HFF-Myc (cell line): ENCODE measurements at regions not wholly inside any gene's neighbourhood (a gene's known extent, or its start where the extent isn't known, plus 50 kb on each side); places are given as distances from the start of the nearest gene placed in this dataset.
A peak's percentile ranks its signal among the peaks of the same experiment; 100 is the strongest.

Source experiments
- DNase-seq: peaks from one replicate; pipeline ENCODE4 v3.0.0-alpha.2; 2011; ENCODE audit warnings: low read depth; ENCODE audit errors: extremely low read depth
- H3K4me3 ChIP-seq: replicated peaks from 2 replicates; pipeline ENCODE4 v1.5.1; 2011; ENCODE audit warnings: low read depth, mild to moderate bottlenecking, control low read depth, low read length
- TF ChIP-seq, protein P1 (sequence below): IDR thresholded peaks from 2 replicates; pipeline ENCODE4 v1.5.1; 2012; ENCODE audit warnings: mild to moderate bottlenecking, low read depth, low read length, control low read depth; ENCODE audit errors: missing control alignments

DNA sequence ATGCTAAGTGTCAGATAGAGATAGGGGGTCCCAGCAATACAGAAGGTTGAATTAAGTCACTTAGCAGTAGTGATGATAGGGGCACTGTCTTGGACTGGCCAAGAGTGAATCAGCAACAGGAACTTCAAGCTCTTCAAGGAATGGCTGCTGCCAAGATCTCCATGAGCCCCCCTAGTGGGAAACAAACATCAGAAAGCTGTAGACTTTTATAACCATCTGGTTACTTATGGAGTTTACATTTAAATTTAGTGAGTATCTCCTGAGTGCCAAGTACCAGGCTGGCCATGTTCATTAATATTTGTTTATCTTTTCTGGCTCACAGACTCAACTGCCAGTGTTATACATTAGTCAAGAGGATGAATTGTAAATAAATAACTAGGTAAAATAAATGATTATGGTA lies 327.3 kb downstream of the TTLL7 start:
- TF ChIP-seq, protein P1, sequence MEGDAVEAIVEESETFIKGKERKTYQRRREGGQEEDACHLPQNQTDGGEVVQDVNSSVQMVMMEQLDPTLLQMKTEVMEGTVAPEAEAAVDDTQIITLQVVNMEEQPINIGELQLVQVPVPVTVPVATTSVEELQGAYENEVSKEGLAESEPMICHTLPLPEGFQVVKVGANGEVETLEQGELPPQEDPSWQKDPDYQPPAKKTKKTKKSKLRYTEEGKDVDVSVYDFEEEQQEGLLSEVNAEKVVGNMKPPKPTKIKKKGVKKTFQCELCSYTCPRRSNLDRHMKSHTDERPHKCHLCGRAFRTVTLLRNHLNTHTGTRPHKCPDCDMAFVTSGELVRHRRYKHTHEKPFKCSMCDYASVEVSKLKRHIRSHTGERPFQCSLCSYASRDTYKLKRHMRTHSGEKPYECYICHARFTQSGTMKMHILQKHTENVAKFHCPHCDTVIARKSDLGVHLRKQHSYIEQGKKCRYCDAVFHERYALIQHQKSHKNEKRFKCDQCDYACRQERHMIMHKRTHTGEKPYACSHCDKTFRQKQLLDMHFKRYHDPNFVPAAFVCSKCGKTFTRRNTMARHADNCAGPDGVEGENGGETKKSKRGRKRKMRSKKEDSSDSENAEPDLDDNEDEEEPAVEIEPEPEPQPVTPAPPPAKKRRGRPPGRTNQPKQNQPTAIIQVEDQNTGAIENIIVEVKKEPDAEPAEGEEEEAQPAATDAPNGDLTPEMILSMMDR: no peak
- H3K4me3 ChIP-seq: no peak overlapping the region
- no peak for DNase-seq

DNA sequence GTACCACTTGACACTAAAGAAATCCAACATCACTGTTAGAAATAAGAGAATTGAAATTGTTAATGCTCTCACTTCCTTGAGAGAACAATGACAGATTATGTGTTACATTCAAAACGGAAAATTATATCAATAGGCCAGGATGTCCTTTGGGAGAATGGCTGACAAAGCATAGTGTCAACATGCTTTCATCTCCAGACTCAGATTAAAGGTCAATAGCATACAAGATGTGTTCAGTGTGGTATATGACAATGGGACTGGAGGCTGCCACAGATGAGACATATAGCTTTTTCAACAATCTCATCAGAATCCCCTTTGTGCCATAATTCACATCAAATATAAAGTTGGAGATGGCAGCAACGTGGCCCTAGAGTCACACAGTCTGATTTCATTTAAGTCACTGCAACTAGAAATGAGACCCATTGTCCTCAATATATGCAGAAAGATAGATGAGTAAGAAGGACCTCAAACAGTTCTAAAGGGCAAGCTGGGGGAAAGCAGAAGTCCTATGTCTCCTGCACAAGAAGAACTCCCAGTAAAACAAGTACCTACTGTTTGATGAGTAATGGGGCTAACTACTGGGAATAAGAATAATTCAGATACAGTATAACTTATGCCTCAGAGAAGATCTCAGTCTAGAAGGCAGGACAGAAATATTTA lies 327.9 kb downstream of the TTLL7 start:
- no peak for DNase-seq
- TF ChIP-seq, protein P1: no peak
- H3K4me3 ChIP-seq: no peak overlapping the region

DNA sequence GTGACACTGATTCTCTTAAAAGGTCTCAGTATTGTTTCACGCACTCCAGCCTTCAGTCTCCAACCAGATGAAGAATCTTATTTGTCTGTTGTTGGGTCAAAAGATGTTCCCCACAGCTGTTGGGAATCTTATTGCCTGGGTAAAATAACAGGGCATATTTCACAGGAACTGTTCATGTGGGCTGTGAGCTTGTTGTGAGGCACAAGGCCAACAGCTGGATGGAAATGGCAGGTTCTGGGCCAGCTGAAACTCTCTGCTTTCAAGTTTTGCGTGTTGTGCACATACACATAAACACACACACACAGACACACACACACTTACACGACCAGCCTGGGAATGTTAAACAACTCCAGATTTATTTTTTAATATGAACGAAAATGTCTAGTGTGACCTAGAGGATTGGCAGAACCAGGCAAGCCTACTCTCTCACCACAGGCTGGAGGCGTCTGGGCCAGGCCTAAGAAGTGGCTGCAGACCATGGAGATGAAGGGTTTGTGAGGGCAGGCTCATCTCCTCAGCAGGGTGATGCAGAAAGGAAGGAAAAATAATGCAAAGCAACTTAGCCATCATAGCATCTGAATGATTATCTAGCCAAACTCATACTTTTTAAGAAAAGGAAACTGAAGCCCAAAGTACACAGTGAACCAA lies 357.0 kb downstream of the TTLL7 start:
- TF ChIP-seq, protein P1: no peak
- DNase-seq: peak; percentile 30
- no peak overlapping the region for H3K4me3 ChIP-seq

DNA sequence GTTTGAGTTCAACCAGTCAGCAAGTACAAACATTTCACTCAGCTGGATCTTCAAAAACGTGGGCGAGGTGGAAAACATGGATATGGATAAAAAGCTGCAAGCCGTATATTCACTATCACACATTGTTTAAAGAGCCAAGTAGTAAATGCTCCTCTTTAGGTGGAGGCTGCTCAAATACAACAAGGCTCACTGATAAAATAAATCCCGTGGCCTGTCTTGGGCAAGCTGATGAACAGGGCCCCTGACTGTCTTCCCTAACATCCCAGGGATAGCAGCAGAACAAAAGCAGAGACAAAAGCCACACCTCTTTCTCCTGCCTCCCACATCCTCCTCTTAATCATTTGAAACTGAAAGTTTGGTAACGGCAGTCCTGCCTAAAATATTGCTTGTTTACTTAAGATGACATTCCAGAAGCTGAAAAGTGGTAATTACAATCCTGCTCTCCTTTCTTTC lies 357.7 kb downstream of the TTLL7 start:
- DNase-seq: peak; percentile 15
- no peak overlapping the region; the same call in 1 of the 2 replicates for H3K4me3 ChIP-seq
- TF ChIP-seq, protein P1: no peak

DNA sequence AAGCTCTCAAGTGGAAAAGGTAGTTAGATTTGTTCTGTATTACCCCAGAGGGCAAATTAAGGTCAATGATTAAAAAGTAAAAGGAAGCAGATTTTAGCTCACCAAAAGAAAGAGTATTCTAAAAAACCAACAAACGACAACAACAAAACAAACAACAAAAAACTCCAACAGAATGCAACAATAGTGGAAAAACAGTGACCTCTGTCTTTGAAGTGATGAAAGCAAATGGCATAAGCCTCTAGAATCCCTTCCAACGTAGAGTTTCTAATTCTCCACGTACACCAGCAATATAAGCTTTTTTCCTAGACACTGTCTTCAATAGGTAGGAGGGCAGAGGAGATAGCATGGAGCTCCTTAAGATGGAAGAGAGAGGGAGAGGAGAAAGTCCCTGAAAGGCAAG lies 359.1 kb downstream of the TTLL7 start:
- TF ChIP-seq, protein P1: no peak
- H3K4me3 ChIP-seq: no peak overlapping the region
- DNase-seq: no peak

DNA sequence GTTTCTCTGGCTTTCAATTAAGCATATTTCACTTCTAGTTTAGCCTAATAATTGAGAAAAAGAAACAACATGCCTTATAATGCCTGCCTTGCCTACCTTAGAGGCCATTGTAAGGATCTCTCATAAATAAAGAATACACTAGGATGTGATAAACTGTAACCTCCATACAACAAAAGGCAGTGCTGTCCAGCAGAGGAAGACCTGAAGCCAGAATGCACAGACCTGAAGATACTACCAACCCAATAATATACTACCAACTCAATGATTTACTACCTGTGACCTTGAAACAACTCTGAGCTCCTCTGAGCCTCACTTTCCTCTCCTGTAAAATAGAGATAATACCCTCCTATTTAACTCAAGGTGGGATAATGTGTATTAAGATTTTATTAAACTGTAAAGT lies 361.3 kb downstream of the TTLL7 start:
- no peak overlapping the region for H3K4me3 ChIP-seq
- DNase-seq: no peak
- TF ChIP-seq, protein P1: no peak
